ENCODE measurements at regions not wholly inside any gene's neighbourhood (a gene's known extent, or its start where the extent isn't known, plus 50 kb on each side); places are given as distances from the start of the nearest gene placed in this dataset.

DNA sequence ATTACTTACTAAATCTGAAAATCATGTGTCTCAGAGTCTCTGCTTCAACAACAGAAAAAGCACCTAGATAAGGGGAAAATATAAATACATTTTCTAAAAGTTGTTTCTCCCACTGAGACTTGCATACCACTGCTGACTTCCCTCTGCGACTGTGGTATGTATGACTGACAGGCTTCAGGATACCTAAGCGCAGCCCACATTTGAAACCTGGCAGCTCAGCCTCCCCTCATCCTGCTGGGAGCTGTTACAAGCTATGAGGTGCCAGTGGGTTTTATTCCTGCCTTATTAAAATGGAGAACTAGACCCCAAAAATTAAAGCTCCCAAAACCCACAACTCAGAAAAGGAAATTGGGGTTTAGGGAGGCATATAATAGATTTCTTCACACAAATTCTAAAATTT lies 133.6 kb downstream of the RAB38 start:
- Histone ChIP-seq H3K4me1 (ENCODE audit: control insufficient read depth in 1 of 2, insufficient read depth in 2 of 2, low read length in 2 of 2) (no peaks in the 10 kb centered on the region), H3K4me2 (ENCODE audit: low read length) (no peak overlapping the region), H3K9me2 (ENCODE audit: insufficient read depth) (no peaks in the 10 kb centered on the region), H3K27ac (ENCODE audit: low read depth, low read length) (no peak overlapping the region), H2AFZ (ENCODE audit: low read depth, low read length, poor library complexity, severe bottlenecking) (no peak overlapping the region), H3K4me3 (replicated peaks in 1 of 2; ENCODE audit: low read depth in 1 of 2, low read length in 2 of 2) (no peak overlapping the region), H3K9ac (ENCODE audit: low read length) (no peak overlapping the region), H3K36me3 (ENCODE audit: control insufficient read depth in 1 of 2, insufficient read depth in 2 of 2, low read length in 2 of 2) (no peaks in the 10 kb centered on the region), H3K27me3 (ENCODE audit: insufficient read depth, low read length) (peaks cover 4% of the 10 kb centered on the region; the same call in 1 of the 2 replicates), H3K9me3 (ENCODE audit: control insufficient read depth in 1 of 2, insufficient read depth in 1 of 2, low read depth in 1 of 2, low read length in 2 of 2) (no peaks in the 10 kb centered on the region), H4K20me1 (ENCODE audit: insufficient read depth) (no peaks in the 10 kb centered on the region), H3K79me2 (ENCODE audit: insufficient read depth, low read length) (no peaks in the 10 kb centered on the region)
- no peak for TF ChIP-seq ZNF274 (IDR thresholded peaks at IDR 0.05; ENCODE audit: low read depth, low read length)
- TF ChIP-seq EGR1 (IDR thresholded peaks at IDR 0.05; ENCODE audit: low read depth), result no peak
- TF ChIP-seq POLR2A (IDR thresholded peaks at IDR 0.05; ENCODE audit: borderline replicate concordance, extremely low read depth, insufficient read depth, insufficient read length), result no peak
- no peak for TF ChIP-seq SIN3A (IDR thresholded peaks at IDR 0.05; ENCODE audit: low read depth)
- no peak for TF ChIP-seq CEBPB (IDR thresholded peaks at IDR 0.05; ENCODE audit: low read depth)
- POLR2A ChIA-PET, result no interaction called here
- intact Hi-C loops (cut with micrococcal nuclease), result no loop called here
- RAD21 ChIA-PET (ENCODE audit: low non-redundant PET in 1 of 2, low total read pairs in 2 of 2, uncharacterized antibody in 2 of 2, unreplicated experiment in 2 of 2), result no interaction called here
- CTCF ChIA-PET, result no interaction called here
- DNase-seq (ENCODE audit: low read depth, low spot score) (no peak), ATAC-seq (no peak)
- BruUV-seq (replicated peaks), result no TSS peak

- Histone ChIP-seq H3K36me3 (ENCODE audit: control insufficient read depth in 1 of 2, insufficient read depth in 2 of 2, low read length in 2 of 2) (no peaks in the 10 kb centered on the region; a peak in 1 of 4 replicates), H3K27ac (ENCODE audit: low read depth, low read length) (no peak overlapping the region), H3K9me2 (ENCODE audit: insufficient read depth) (no peaks in the 10 kb centered on the region), H3K27me3 (ENCODE audit: insufficient read depth, low read length) (peaks cover 4% of the 10 kb centered on the region; the same call in 1 of the 2 replicates), H3K4me2 (ENCODE audit: low read length) (no peak overlapping the region), H4K20me1 (ENCODE audit: insufficient read depth) (no peaks in the 10 kb centered on the region), H3K9ac (ENCODE audit: low read length) (no peak overlapping the region), H3K79me2 (ENCODE audit: insufficient read depth, low read length) (no peaks in the 10 kb centered on the region), H3K4me3 (replicated peaks in 1 of 2; ENCODE audit: low read depth in 1 of 2, low read length in 2 of 2) (no peak overlapping the region), H2AFZ (ENCODE audit: low read depth, low read length, poor library complexity, severe bottlenecking) (no peak overlapping the region), H3K9me3 (ENCODE audit: control insufficient read depth in 1 of 2, insufficient read depth in 1 of 2, low read depth in 1 of 2, low read length in 2 of 2) (no peaks in the 10 kb centered on the region), H3K4me1 (ENCODE audit: control insufficient read depth in 1 of 2, insufficient read depth in 2 of 2, low read length in 2 of 2) (no peaks in the 10 kb centered on the region)
- RAD21 ChIA-PET (ENCODE audit: low non-redundant PET in 1 of 2, low total read pairs in 2 of 2, uncharacterized antibody in 2 of 2, unreplicated experiment in 2 of 2), result no interaction called here
- no TSS peak for BruUV-seq (replicated peaks)
- POLR2A ChIA-PET, result no interaction called here
- ATAC-seq, result no peak
- no peak for DNase-seq (ENCODE audit: low read depth, low spot score)
- no peak for TF ChIP-seq SP1 (IDR thresholded peaks at IDR 0.05; ENCODE audit: low read depth)
- TF ChIP-seq CEBPB (IDR thresholded peaks at IDR 0.05; ENCODE audit: low read depth), result no peak
- no peak for TF ChIP-seq EZH2 (IDR thresholded peaks at IDR 0.05)
- no peak for TF ChIP-seq SRF (IDR thresholded peaks at IDR 0.05; ENCODE audit: low read depth)
- no peak for TF ChIP-seq TCF7L2 (IDR thresholded peaks at IDR 0.05; ENCODE audit: borderline replicate concordance, extremely low read depth, insufficient read depth, insufficient read length)
- no peak for TF ChIP-seq RAD21 (IDR thresholded peaks at IDR 0.05; ENCODE audit: low read depth)
- no peak for TF ChIP-seq ZFX (IDR thresholded peaks at IDR 0.05)
- TF ChIP-seq REST (IDR thresholded peaks at IDR 0.05; ENCODE audit: low read depth), result no peak
- no peak for TF ChIP-seq CBX3 (IDR thresholded peaks at IDR 0.05; ENCODE audit: low read depth)
- TF ChIP-seq JUND (IDR thresholded peaks at IDR 0.05), result no peak
- TF ChIP-seq POLR2AphosphoS5 (IDR thresholded peaks at IDR 0.05; ENCODE audit: low read depth, low read length), result no peak
- CTCF ChIA-PET, result no interaction called here
- intact Hi-C loops (cut with micrococcal nuclease), result no loop called here
Measured at GRCh38 chr11:88040148-88040496, 135.1 kb downstream of the RAB38 start.

Data from HCT116 (cell line).